PC-3 (cell line): ENCODE measurements at regions not wholly inside any gene's neighbourhood (a gene's known extent, or its start where the extent isn't known, plus 50 kb on each side); places are given as distances from the start of the nearest gene placed in this dataset.

Experiments
- ATAC-seq: fragments of 200-7000 bp; cut with Tn5 transposase; 2 replicates; pipeline ENCODE4 v1.9.1; 2020; ENCODE audit warnings: mild to moderate bottlenecking, moderate library complexity
- BruUV-seq: library from RNA; stranded (reverse); fragments of 400-500 nt; replicated peaks from 2 replicates; lab custom pipeline; 2021; lab: Mats Ljungman, UMichigan
- CTCF ChIA-PET: fragments of 300-600 bp; sonication (Branson Sonifier 250); formaldehyde crosslinking; loops from one replicate; lab custom pipeline; 2022; ENCODE audit warnings: antibody characterized with exemption; lab: Charles Lee
- POLR2A ChIA-PET: fragments of 300-600 bp; sonication (Branson Sonifier 250); formaldehyde crosslinking; loops from one replicate; lab custom pipeline; 2022; ENCODE audit warnings: antibody characterized with exemption; ENCODE audit not compliant: unreplicated experiment; lab: Charles Lee
- DNase-seq: peaks from one replicate; pipeline ENCODE4 v3.0.0-alpha.2; 2015
- H2AFZ ChIP-seq: fragments of 300-600 bp; sonication (generic); 2 replicates; pipeline ENCODE4 v1.6.0; 2016; ENCODE audit warnings: antibody characterized with exemption, low read length
- H3F3A ChIP-seq: fragments of 300-600 bp; sonication (generic); one replicate; pipeline ENCODE4 v1.6.0; 2017; ENCODE audit warnings: antibody characterized with exemption, low read length, control low read depth, mild to moderate bottlenecking; ENCODE audit not compliant: unreplicated experiment
- H3K27ac ChIP-seq: fragments of 300-600 bp; sonication (generic); 2 replicates; pipeline ENCODE4 v1.5.1; 2016; ENCODE audit warnings: mild to moderate bottlenecking, low read length
- H3K27me3 ChIP-seq: fragments of 300-600 bp; sonication (generic); 2 replicates; pipeline ENCODE4 v1.6.1; 2016; ENCODE audit warnings: low read length, mixed read lengths
- H3K36me3 ChIP-seq: fragments of 300-600 bp; sonication (generic); 2 replicates; pipeline ENCODE4 v1.6.1; 2016; ENCODE audit warnings: low read depth, mixed run types, low read length, mixed read lengths
- H3K4me1 ChIP-seq: fragments of 300-600 bp; sonication (generic); 2 replicates; pipeline ENCODE4 v1.5.1; 2016; ENCODE audit warnings: low read length; ENCODE audit not compliant: insufficient read depth
- H3K4me2 ChIP-seq: fragments of 300-600 bp; sonication (generic); 2 replicates; pipeline ENCODE4 v1.6.0; 2016; ENCODE audit warnings: low read length
- H3K4me3 ChIP-seq: fragments of 300-600 bp; sonication (generic); 2 replicates; pipeline ENCODE4 v1.5.1; 2016; ENCODE audit warnings: mild to moderate bottlenecking, low read length, mixed read lengths
- H3K79me2 ChIP-seq: fragments of 300-600 bp; sonication (generic); 2 replicates; pipeline ENCODE4 v1.6.1; 2017; ENCODE audit warnings: low read length, mixed read lengths
- H3K9ac ChIP-seq: fragments of 300-600 bp; sonication (generic); 2 replicates; pipeline ENCODE4 v1.6.0; 2016; ENCODE audit warnings: mild to moderate bottlenecking, low read length
- H3K9me2 ChIP-seq: fragments of 300-600 bp; sonication (generic); replicated peaks from 2 replicates; pipeline ENCODE4 v1.6.1; 2016; ENCODE audit warnings: mixed run types, low read length, mixed read lengths
- H3K9me3 ChIP-seq: fragments of 300-600 bp; sonication (generic); 2 replicates; pipeline ENCODE4 v1.6.1; 2016; ENCODE audit warnings: low read length, mixed read lengths
- H4K20me1 ChIP-seq: fragments of 300-600 bp; sonication (generic); 2 replicates; pipeline ENCODE4 v1.6.1; 2016; ENCODE audit warnings: low read length, mixed read lengths
- CTCF ChIP-seq: fragments of 300-600 bp; sonication (generic); conservative IDR thresholded peaks from 2 replicates; pipeline ENCODE4 v1.5.1; 2017; ENCODE audit warnings: antibody characterized with exemption, low read depth, mild to moderate bottlenecking, low read length
- EZH2 ChIP-seq: fragments of 300-600 bp; sonication (generic); IDR thresholded peaks from one replicate; pipeline ENCODE4 v1.6.1; 2017; ENCODE audit warnings: antibody characterized with exemption, mild to moderate bottlenecking, low read length; ENCODE audit not compliant: unreplicated experiment
- EZH2phosphoT487 ChIP-seq: fragments of 300-600 bp; sonication (generic); IDR thresholded peaks from 2 replicates; pipeline ENCODE4 v1.6.1; 2018; ENCODE audit warnings: mild to moderate bottlenecking, antibody characterized with exemption, low read length, borderline replicate concordance
- intact Hi-C: fragments of 100-400 bp; cut with micrococcal nuclease; formaldehyde crosslinking; loops from 2 replicates; pipeline ENCODE4 v1.9.0; 2023

GRCh38 chr12:67436230-67436629 lies 167.1 kb downstream of the CAND1 start:
- no peaks in the 10 kb centered on the region for H4K20me1 ChIP-seq
- peak overlapping the region; percentile 48 for H3K4me2 ChIP-seq
- H3K9me3 ChIP-seq: no peaks in the 10 kb centered on the region
- H3K4me1 ChIP-seq: peaks cover 36% of the 10 kb centered on the region
- no peak overlapping the region for H2AFZ ChIP-seq
- no peak overlapping the region for H3K4me3 ChIP-seq
- ChIA-PET POLR2A (interaction anchor here (0.6 kb wide), 1 partner anchor 212 kb away, joined by 3 read pairs; the partner anchor contains the start of gene DYRK2), CTCF (no interaction called here)
- H3K79me2 ChIP-seq: no peaks in the 10 kb centered on the region
- no peaks in the 10 kb centered on the region for H3K27me3 ChIP-seq
- H3F3A ChIP-seq: no peaks in the 10 kb centered on the region
- H3K36me3 ChIP-seq: no peaks in the 10 kb centered on the region
- no TSS peak for BruUV-seq
- TF ChIP-seq EZH2phosphoT487: no peak
- no peak for TF ChIP-seq EZH2
- TF ChIP-seq CTCF: no peak
- no peaks in the 10 kb centered on the region for H3K9me2 ChIP-seq
- DNase-seq (peak; percentile 68), ATAC-seq (peak; percentile 48)
- no peak overlapping the region for H3K9ac ChIP-seq
- H3K27ac ChIP-seq: peak overlapping the region; percentile 53
- intact Hi-C loops: loop anchor here (2.0 to 10.0 kb wide), 2 partner anchors 211 to 279 kb away; no protein-coding TSS in a partner anchor

GRCh38 chr12:67437011-67437410 lies 167.9 kb downstream of the CAND1 start:
- TF ChIP-seq EZH2 (no peak), EZH2phosphoT487 (no peak), CTCF (no peak)
- ATAC-seq (no peak), DNase-seq (no peak)
- no peak overlapping the region for H3K9ac ChIP-seq
- no peak overlapping the region for H2AFZ ChIP-seq
- no peaks in the 10 kb centered on the region for H3K79me2 ChIP-seq
- no peak overlapping the region for H3K27ac ChIP-seq
- H3K9me3 ChIP-seq: no peaks in the 10 kb centered on the region
- intact Hi-C loops: loop anchor here (2.0 to 10.0 kb wide), 2 partner anchors 210 to 278 kb away; no protein-coding TSS in a partner anchor
- BruUV-seq: no TSS peak
- no peak overlapping the region for H3K4me2 ChIP-seq
- no peaks in the 10 kb centered on the region for H4K20me1 ChIP-seq
- H3K27me3 ChIP-seq: no peaks in the 10 kb centered on the region
- H3K36me3 ChIP-seq: no peaks in the 10 kb centered on the region
- H3K4me1 ChIP-seq: peaks cover 38% of the 10 kb centered on the region
- ChIA-PET POLR2A (no interaction called here), CTCF (no interaction called here)
- H3K4me3 ChIP-seq: no peak overlapping the region
- H3K9me2 ChIP-seq: no peaks in the 10 kb centered on the region
- no peaks in the 10 kb centered on the region for H3F3A ChIP-seq

DNA sequence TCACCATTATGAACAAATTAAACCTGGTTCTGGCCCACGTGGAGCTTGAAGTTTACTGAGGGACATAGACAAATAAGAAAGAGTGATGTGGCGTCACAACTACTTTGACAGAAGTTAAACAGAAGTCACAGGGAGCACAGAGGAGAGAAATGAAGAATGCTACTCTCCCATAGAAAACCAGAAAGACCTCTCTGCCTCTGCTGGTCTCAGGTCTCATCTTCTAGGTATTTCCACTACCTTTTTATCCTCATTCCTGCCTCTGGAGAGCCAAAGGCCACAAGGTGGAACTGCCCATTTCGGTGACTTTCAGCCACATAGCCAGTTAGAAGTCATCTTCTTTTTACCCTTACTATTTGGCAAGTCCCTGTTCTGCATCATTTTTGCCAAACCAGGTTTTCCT lies 170.5 kb downstream of the CAND1 start:
- Histone ChIP-seq H3K27ac (no peak overlapping the region), H3K79me2 (no peaks in the 10 kb centered on the region), H3K4me3 (no peak overlapping the region), H3K9me3 (no peaks in the 10 kb centered on the region), H3K4me2 (no peak overlapping the region), H3K9ac (no peak overlapping the region), H2AFZ (no peak overlapping the region), H3K9me2 (no peaks in the 10 kb centered on the region), H3K27me3 (no peaks in the 10 kb centered on the region), H4K20me1 (no peaks in the 10 kb centered on the region), H3F3A (no peaks in the 10 kb centered on the region), H3K36me3 (no peaks in the 10 kb centered on the region), H3K4me1 (peaks cover 31% of the 10 kb centered on the region)
- DNase-seq (no peak), ATAC-seq (no peak)
- POLR2A ChIA-PET: no interaction called here
- CTCF ChIA-PET: interaction anchor here (1.1 kb wide), 1 partner anchor 84 kb away, joined by 6 read pairs; no protein-coding TSS in a partner anchor
- TF ChIP-seq EZH2 (no peak), CTCF (no peak)
- intact Hi-C loops: loop anchor here (10.0 kb wide), 1 partner anchor 275 kb away; no protein-coding TSS in a partner anchor
- BruUV-seq: no TSS peak
